ENCODE measurements at regions not wholly inside any gene's neighbourhood (a gene's known extent, or its start where the extent isn't known, plus 50 kb on each side); places are given as distances from the start of the nearest gene placed in this dataset.

GRCh38 chr14:49319810-49320209, 266.4 kb downstream of the RPS29 start:
- TF ChIP-seq, protein P1, sequence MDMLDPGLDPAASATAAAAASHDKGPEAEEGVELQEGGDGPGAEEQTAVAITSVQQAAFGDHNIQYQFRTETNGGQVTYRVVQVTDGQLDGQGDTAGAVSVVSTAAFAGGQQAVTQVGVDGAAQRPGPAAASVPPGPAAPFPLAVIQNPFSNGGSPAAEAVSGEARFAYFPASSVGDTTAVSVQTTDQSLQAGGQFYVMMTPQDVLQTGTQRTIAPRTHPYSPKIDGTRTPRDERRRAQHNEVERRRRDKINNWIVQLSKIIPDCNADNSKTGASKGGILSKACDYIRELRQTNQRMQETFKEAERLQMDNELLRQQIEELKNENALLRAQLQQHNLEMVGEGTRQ (IDR thresholded peaks at IDR 0.05; ENCODE audit: borderline replicate concordance, low read depth, low read length) = no peak
- TF ChIP-seq YY1 (IDR thresholded peaks at IDR 0.05; ENCODE audit: low read depth) (no peak), CTCF (IDR thresholded peaks at IDR 0.05) (no peak), TAF1 (IDR thresholded peaks at IDR 0.05; ENCODE audit: borderline replicate concordance, low read depth, low read length) (no peak), POLR2AphosphoS5 (IDR thresholded peaks at IDR 0.05; ENCODE audit: low read depth, low read length) (no peak), ZBTB33 (IDR thresholded peaks at IDR 0.05; ENCODE audit: borderline replicate concordance, low read depth) (no peak), RAD21 (IDR thresholded peaks at IDR 0.05; ENCODE audit: low read length) (no peak), NRF1 (IDR thresholded peaks at IDR 0.05; ENCODE audit: low read depth, low read length) (no peak), USF1 (IDR thresholded peaks at IDR 0.05; ENCODE audit: borderline replicate concordance, low read depth) (no peak), EZH2phosphoT487 (IDR thresholded peaks at IDR 0.05; ENCODE audit: borderline replicate concordance, low read depth) (no peak), JUND (IDR thresholded peaks at IDR 0.05) (no peak), EP300 (IDR thresholded peaks at IDR 0.05; ENCODE audit: borderline replicate concordance in 1 of 2, low read depth in 1 of 2, low read length in 1 of 2) (no peak)
- TF ChIP-seq, protein P2, sequence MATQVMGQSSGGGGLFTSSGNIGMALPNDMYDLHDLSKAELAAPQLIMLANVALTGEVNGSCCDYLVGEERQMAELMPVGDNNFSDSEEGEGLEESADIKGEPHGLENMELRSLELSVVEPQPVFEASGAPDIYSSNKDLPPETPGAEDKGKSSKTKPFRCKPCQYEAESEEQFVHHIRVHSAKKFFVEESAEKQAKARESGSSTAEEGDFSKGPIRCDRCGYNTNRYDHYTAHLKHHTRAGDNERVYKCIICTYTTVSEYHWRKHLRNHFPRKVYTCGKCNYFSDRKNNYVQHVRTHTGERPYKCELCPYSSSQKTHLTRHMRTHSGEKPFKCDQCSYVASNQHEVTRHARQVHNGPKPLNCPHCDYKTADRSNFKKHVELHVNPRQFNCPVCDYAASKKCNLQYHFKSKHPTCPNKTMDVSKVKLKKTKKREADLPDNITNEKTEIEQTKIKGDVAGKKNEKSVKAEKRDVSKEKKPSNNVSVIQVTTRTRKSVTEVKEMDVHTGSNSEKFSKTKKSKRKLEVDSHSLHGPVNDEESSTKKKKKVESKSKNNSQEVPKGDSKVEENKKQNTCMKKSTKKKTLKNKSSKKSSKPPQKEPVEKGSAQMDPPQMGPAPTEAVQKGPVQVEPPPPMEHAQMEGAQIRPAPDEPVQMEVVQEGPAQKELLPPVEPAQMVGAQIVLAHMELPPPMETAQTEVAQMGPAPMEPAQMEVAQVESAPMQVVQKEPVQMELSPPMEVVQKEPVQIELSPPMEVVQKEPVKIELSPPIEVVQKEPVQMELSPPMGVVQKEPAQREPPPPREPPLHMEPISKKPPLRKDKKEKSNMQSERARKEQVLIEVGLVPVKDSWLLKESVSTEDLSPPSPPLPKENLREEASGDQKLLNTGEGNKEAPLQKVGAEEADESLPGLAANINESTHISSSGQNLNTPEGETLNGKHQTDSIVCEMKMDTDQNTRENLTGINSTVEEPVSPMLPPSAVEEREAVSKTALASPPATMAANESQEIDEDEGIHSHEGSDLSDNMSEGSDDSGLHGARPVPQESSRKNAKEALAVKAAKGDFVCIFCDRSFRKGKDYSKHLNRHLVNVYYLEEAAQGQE (IDR thresholded peaks at IDR 0.05; ENCODE audit: low read depth, low read length) = no peak
- TF ChIP-seq, protein P3, sequence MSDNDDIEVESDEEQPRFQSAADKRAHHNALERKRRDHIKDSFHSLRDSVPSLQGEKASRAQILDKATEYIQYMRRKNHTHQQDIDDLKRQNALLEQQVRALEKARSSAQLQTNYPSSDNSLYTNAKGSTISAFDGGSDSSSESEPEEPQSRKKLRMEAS (IDR thresholded peaks at IDR 0.05; ENCODE audit: low read depth) = no peak

All from SK-N-SH (cell line).